ENCODE measurements at regions not wholly inside any gene's neighbourhood (a gene's known extent, or its start where the extent isn't known, plus 50 kb on each side); places are given as distances from the start of the nearest gene placed in this dataset.

GRCh38 chr4:152243896-152244595 lies 291.8 kb downstream of the FBXW7 start:
- Histone ChIP-seq H3K36me3 (replicated peaks; ENCODE audit: insufficient read depth, low read length) (no peaks in the 10 kb centered on the region), H3F3A (ENCODE audit: insufficient read depth, low read length) (no peaks in the 10 kb centered on the region), H3K4me2 (ENCODE audit: low read depth, low read length) (no peak overlapping the region), H3K9me3 (replicated peaks; ENCODE audit: insufficient read depth, low read length) (no peaks in the 10 kb centered on the region), H2AFZ (ENCODE audit: low read length) (no peak overlapping the region), H3K4me3 (ENCODE audit: low read length) (no peak overlapping the region), H3K27ac (ENCODE audit: low read length) (no peak overlapping the region), H3K79me2 (ENCODE audit: low read length) (no peaks in the 10 kb centered on the region), H3K9me2 (replicated peaks; ENCODE audit: insufficient read depth, low read length) (no peaks in the 10 kb centered on the region), H3K9ac (ENCODE audit: low read length) (no peak overlapping the region), H4K20me1 (ENCODE audit: insufficient read depth, low read length) (no peaks in the 10 kb centered on the region), H3K4me1 (ENCODE audit: low read length) (no peaks in the 10 kb centered on the region), H3K27me3 (replicated peaks; ENCODE audit: insufficient read depth, low read length) (no peaks in the 10 kb centered on the region)
- TF ChIP-seq CTCF (IDR thresholded peaks at IDR 0.05; ENCODE audit: low read length) (no peak), EZH2phosphoT487 (IDR thresholded peaks at IDR 0.05; ENCODE audit: low read length) (no peak), EZH2 (optimal IDR thresholded peaks at IDR 0.05; ENCODE audit: low read depth, low read length) (no peak)
- DNase-seq = no peak

GRCh38 chr4:152243206-152243605 lies 292.7 kb downstream of the FBXW7 start:
- Histone ChIP-seq H3K4me1 (ENCODE audit: low read length) (no peaks in the 10 kb centered on the region), H4K20me1 (ENCODE audit: insufficient read depth, low read length) (no peaks in the 10 kb centered on the region), H2AFZ (ENCODE audit: low read length) (no peak overlapping the region), H3K27ac (ENCODE audit: low read length) (no peak overlapping the region), H3K9me3 (replicated peaks; ENCODE audit: insufficient read depth, low read length) (no peaks in the 10 kb centered on the region), H3K9ac (ENCODE audit: low read length) (no peak overlapping the region), H3K9me2 (replicated peaks; ENCODE audit: insufficient read depth, low read length) (no peaks in the 10 kb centered on the region), H3K4me2 (ENCODE audit: low read depth, low read length) (no peak overlapping the region), H3K79me2 (ENCODE audit: low read length) (no peaks in the 10 kb centered on the region), H3F3A (ENCODE audit: insufficient read depth, low read length) (no peaks in the 10 kb centered on the region), H3K36me3 (replicated peaks; ENCODE audit: insufficient read depth, low read length) (no peaks in the 10 kb centered on the region), H3K27me3 (replicated peaks; ENCODE audit: insufficient read depth, low read length) (no peaks in the 10 kb centered on the region), H3K4me3 (ENCODE audit: low read length) (no peak overlapping the region)
- TF ChIP-seq CTCF (IDR thresholded peaks at IDR 0.05; ENCODE audit: low read length) (no peak), EZH2 (optimal IDR thresholded peaks at IDR 0.05; ENCODE audit: low read depth, low read length) (no peak), EZH2phosphoT487 (IDR thresholded peaks at IDR 0.05; ENCODE audit: low read length) (no peak)
- DNase-seq = no peak

- no peak overlapping the region for H3K27ac ChIP-seq (ENCODE audit: low read length)
- no peaks in the 10 kb centered on the region for H3K36me3 ChIP-seq (replicated peaks; ENCODE audit: insufficient read depth, low read length)
- no peak overlapping the region for H3K4me3 ChIP-seq (ENCODE audit: low read length)
- H4K20me1 ChIP-seq (ENCODE audit: insufficient read depth, low read length) = no peaks in the 10 kb centered on the region
- no peak overlapping the region for H2AFZ ChIP-seq (ENCODE audit: low read length)
- no peaks in the 10 kb centered on the region for H3F3A ChIP-seq (ENCODE audit: insufficient read depth, low read length)
- TF ChIP-seq EZH2phosphoT487 (IDR thresholded peaks at IDR 0.05; ENCODE audit: low read length) (no peak), CTCF (IDR thresholded peaks at IDR 0.05; ENCODE audit: low read length) (no peak), EZH2 (optimal IDR thresholded peaks at IDR 0.05; ENCODE audit: low read depth, low read length) (no peak)
- H3K9ac ChIP-seq (ENCODE audit: low read length) = no peak overlapping the region
- H3K4me1 ChIP-seq (ENCODE audit: low read length) = no peaks in the 10 kb centered on the region
- no peak overlapping the region for H3K4me2 ChIP-seq (ENCODE audit: low read depth, low read length)
- H3K9me2 ChIP-seq (replicated peaks; ENCODE audit: insufficient read depth, low read length) = no peaks in the 10 kb centered on the region
- no peaks in the 10 kb centered on the region for H3K9me3 ChIP-seq (replicated peaks; ENCODE audit: insufficient read depth, low read length)
- no peaks in the 10 kb centered on the region for H3K27me3 ChIP-seq (replicated peaks; ENCODE audit: insufficient read depth, low read length)
- DNase-seq = no peak
- H3K79me2 ChIP-seq (ENCODE audit: low read length) = no peaks in the 10 kb centered on the region
Observed at GRCh38 chr4:152240232-152240631, 295.7 kb downstream of the FBXW7 start.
